Left colon (tissue), 2 donors: ENCODE measurements at regions not wholly inside any gene's neighbourhood (a gene's known extent, or its start where the extent isn't known, plus 50 kb on each side); places are given as distances from the start of the nearest gene placed in this dataset.

Source experiments
- ATAC-seq: fragments of 200-7000 bp; cut with Tn5 transposase; one replicate; pipeline ENCODE4 v1.9.1; 2020; ENCODE audit warnings: mild to moderate bottlenecking, moderate library complexity
- DNase-seq, 2 donors: peaks; one replicate each; pipeline ENCODE4 v3.0.0-alpha.2; 2020
- intact Hi-C, 2 donors: fragments of 100-400 bp; cut with DNase I in 1 of 2; cut with micrococcal nuclease in 1 of 2; formaldehyde crosslinking; loops; one replicate each; pipeline versions ENCODE4 v1.11.2 to v1.14.0; 2022; cut with DNase I, micrococcal nuclease
- donor health status: DM: no; HTN: no; CAD: no.
- donor health status: DM: yes; HTN: yes; CAD: no.

DNA sequence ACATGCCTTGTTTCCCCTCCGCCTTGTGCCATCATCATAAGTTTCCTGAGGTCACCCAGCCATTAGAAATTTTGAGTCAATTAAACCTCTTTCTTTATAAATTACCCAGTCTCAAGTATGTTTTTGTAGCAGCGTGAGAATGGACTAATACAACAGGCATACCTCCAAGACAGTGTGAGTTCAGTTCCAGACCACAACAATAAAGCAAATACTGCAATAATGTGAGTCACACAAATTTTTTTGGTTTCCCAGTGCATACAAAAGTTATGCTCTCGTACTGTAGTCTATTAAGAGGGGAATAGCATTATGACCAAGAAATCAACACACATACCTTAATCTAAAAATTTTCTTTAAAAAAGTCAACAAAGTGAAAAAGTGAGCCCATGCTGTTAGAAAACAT is 217.2 kb downstream of the NR4A2 start:
- intact Hi-C loops, result no loop called here
- ATAC-seq (no peak), DNase-seq (no peak)

DNA sequence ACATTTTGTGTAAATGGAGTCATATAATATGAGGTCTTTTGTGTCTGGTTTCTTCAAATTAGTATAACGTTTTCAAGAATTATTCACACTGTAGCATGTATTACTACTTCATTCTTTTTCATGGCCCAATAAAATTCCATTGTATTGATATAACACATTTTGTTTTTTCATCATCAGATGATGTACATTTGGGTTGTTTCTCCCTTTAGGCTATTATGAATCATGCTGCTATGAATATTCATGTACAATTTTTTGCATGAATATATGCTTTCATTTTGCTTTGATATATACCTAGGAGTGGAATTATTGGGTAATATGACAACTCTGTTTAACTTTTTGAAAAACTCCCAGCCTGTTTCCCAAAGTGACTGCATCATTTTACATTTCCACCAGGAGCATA is 220.2 kb downstream of the NR4A2 start:
- no peak for DNase-seq
- ATAC-seq, result no peak

DNA sequence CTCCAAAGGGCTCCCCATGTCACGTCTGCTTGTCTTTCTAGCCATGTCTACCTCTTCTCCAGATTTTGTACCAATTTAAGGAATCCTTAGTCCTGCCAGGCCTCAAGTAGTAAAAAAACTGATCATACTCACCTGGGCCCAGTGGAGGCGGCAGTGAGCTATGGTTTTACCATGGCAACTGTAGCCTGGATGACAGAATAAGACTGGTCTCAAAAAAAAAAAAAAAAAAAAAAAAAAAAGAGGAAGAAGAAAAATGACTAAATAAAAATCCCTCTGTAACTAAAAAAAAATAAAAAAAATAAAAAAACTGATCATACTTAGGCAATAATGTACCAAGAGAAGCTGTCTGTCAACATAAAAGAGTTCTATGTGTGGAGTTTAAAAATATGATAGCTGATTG is 221.6 kb downstream of the NR4A2 start:
- peak; percentile 91 for ATAC-seq
- DNase-seq, result peak; percentile 26 to 44

More for the DNA sequence above, 220.2 kb downstream of the NR4A2 start:
- intact Hi-C loops, result no loop called here

DNA sequence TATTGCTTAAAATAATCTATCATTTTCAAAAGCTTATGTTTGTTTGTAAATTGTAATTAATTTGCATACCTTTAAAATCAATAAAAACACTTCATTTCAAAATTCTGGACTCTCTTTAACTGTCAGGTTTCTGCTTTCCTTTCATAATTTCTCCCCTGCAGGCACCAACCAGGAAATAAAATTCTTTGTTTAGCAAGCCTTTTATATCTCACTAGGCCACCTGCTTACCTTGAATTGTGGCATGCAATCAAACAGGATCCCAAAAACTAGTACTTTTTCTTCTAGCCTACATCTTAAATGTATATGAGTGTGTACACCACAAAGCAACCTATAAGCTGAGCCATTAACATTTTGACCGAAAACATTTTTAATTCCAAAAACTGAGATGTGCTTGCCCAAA is 233.1 kb downstream of the NR4A2 start:
- ATAC-seq, result peak; percentile 26
- intact Hi-C loops, result no loop called here
- DNase-seq, result no peak

More for the DNA sequence above, 221.6 kb downstream of the NR4A2 start:
- intact Hi-C loops, result no loop called here

DNA sequence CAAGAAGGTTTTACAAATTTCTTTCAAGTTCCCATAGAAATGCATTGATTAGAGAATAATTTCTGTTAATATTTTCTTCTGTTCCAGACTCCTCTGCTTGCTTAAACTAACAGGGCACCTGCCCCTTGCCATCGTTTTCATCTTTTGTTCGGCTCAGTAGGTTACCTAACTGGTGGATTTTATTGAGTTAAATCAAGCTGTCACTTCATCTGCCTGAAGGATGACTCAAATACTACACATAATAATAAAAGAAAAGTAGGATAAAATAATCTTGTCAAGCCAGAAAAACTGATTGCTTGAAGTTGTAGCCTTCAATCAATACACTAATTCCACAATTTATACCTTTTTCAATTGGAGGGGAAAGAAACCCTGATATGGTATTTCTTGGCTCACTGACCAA is 234.0 kb downstream of the NR4A2 start:
- ATAC-seq (no peak), DNase-seq (no peak)
- intact Hi-C loops, result no loop called here

DNA sequence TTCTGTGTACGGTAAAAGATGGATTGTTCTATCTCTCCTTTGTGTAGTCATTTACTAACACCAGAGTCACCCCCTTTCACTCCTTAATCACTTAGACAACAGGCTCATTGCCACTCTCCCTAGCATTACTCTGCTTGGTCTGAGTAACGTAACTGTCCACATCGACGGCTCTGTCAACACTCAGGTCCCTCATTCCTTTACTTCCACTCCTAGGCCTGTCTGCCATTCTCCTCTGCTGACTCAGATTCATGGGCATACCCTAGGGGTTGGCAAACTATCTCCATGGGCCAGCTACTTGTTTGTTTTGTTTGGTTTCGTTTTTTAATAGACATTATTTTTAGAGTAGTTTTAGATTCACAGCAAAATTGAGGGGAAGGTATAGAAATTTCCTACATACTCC is 243.9 kb downstream of the NR4A2 start:
- intact Hi-C loops, result no loop called here
- no peak for ATAC-seq
- no peak for DNase-seq

DNA sequence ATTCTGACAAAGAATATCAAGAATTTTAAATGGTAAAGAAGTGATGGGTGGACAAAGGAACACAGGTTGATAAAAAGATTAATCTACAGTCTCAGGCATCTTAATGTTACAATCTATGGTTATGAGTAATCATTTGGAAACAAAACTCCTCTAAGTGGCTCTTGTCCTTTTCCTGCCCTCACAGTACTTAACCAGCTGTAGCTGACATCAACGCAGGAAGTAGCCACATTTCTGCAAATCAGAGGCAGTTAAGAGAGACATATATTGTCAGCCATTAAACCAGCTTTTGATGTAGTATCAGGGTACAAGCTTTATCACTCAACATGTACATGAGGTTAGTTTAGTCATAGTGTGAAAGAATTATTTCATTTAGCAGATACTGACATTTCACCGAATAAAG is 244.6 kb downstream of the NR4A2 start:
- DNase-seq, result no peak
- no peak for ATAC-seq
- intact Hi-C loops, result no loop called here

DNA sequence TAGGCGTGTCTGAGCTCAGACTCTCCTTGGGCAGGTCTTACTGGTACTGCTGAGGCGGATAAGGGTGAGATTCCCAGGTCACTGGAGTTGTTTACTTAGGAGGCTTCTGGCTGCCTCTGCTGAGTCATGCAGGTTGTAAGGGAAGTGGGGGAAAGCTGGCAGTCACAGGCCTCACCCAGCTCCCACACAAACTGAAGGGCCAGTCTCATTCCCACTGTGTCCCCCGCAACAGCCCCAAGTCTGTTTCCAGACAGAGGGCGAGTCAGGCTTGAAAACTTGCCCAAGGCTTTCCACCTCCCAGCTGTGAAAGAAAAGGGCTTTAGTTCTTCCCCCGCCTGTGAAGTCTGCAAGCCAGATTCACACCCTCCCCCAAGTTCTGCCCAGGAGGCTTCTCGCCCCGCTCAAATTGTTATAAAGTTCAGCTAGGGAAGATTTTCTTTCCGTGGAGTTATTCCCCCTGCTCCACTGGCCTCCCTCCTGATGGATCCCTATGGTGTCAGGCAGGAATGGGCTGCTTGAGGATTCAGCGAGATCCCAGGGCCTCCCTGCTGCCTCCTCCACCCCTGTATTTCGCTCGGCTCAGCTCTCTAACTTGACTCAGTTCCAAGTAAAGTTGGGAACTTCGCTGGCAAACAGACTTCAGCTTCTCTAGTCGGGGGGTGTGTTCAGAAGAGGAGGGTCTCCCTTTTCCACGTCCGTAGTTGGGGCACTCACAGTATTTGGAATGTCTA is 248.6 kb downstream of the NR4A2 start:
- intact Hi-C loops, result no loop called here
- ATAC-seq, result no peak
- DNase-seq, result peak in 1 of 2 donors; percentile 26

DNA sequence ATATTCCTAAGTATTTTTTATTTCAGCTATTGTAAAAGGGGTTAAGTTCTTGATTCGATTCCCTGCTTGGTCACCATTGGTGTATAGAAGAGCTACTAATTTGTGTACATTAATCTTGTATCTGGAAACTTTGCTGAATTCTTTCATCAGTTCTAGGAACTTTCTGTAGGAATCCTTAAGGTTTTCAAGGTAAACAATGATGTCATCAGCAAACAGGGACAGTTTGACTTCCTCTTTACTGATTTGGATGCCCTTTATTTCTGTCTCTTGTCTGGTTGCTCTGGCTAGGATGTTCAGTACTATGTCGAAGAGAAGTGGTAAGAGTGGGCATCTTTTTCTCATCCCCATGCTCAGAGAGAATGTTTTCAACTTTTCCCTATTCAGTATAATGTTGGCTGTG is 252.7 kb downstream of the NR4A2 start:
- intact Hi-C loops, result no loop called here
- no peak for DNase-seq

DNA sequence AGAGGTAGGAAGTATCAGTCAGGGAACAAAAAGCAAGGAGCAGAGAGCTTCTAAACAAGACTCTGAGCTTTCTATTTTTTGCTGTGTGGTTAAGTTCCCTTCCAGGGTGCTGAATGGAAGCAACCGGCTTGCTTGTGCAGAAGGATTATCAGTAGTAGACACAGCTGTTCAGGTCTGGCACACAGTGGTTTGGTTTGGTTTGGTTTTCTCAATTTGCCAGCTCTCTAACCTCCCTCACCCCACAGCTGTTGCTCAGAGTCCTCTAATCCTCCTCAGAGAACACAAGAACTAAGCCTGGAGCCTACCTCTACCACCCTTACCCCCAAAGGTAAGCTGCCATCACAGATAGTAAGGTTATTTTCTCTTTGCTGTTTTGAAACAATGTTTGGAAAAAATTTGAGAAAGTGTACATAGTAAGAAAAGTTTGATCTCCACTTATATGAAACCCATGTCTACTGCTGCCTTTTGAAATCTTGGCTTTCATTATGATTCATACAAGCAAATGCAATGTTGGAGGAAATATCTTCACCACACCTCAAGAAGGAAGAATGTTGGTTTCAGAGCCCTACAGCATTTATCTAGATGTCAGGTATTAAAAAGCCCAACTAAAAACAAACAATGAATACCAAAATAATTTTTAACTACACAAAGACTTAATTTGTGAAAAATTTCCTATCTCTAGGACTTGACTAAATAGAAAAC is 255.3 kb downstream of the NR4A2 start:
- DNase-seq, result no peak
- ATAC-seq, result no peak
- intact Hi-C loops, result no loop called here

More for the DNA sequence above, 252.7 kb downstream of the NR4A2 start:
- ATAC-seq, result no peak

DNA sequence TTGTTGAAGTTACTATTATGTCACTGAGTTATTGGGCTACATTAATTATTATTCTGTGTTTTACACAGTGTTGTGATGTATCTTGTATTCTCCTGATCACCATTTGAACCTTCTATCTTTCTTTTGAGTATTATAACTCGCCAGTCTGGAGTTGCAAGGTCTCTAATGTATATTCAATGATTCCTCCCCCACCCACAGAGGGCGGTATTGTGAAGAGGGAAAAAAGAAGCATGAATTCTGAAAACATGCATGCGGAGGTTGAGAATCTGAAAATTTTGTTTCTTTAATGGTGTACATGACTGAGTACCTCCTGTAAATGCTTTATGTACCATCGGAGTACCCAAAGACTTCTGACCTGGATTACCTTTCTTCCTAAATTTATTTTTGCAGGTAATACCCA is 266.6 kb downstream of the NR4A2 start:
- DNase-seq, result peak in 1 of 2 donors; percentile 27
- ATAC-seq, result peak; percentile 45
- intact Hi-C loops, result no loop called here

DNA sequence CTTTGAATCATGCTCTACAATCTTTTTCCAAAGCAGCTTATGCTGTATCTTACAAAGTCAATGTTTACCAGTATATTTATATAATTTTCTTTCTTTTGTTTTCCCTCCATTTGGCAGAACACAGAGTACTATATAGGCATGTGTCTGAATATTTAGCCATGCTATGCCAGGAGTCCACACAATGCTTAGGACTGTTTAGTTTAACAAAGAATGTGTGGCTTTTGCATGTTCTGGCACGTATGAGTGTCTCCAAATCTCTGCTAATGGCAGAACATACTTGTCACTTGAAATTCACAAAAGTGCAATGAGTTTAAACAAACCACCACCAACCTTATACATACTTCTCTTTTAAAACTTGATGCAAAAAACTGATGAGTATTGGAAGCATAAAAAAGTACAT is 268.0 kb downstream of the NR4A2 start:
- ATAC-seq (no peak), DNase-seq (no peak)
- intact Hi-C loops, result no loop called here

DNA sequence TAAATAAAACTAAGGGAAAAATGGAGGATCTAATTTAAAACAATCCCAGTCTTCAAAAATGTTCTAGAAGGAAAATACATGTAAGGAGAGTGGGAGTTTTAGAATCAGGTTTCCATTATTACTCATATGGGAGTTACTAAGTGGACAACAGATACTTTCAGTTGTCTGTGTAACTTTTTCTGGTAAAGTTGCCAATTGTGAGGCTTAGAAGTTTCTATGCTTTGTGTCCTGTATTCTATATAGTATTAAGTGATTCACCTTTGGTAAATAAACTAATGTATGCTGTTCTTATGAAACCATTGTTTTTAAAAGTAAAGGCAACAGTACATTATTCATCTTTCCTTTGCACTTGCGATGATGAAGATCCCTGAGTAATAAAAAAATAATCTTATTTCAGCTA is 274.9 kb downstream of the NR4A2 start:
- ATAC-seq (no peak), DNase-seq (no peak)
- intact Hi-C loops, result no loop called here

DNA sequence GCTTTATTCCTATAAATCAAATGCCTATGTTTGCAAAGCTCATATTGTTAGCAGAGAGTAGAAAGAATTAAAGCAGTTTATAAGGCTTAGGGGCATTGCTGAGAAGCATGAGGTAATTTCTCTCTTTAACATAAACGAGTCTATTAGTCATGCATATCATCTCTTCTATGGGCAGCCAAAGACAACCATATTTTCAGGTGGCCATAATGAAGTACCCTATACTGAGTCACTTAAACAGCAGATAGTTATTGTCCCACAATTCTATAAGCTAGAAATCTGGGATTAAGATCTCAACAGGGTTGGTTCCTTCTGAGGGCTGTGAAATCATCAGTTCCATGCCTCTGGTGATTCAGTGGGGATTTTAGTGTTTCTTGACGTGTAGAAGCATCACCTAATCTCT is 277.5 kb downstream of the NR4A2 start:
- no peak for DNase-seq
- no peak for ATAC-seq
- intact Hi-C loops, result no loop called here

DNA sequence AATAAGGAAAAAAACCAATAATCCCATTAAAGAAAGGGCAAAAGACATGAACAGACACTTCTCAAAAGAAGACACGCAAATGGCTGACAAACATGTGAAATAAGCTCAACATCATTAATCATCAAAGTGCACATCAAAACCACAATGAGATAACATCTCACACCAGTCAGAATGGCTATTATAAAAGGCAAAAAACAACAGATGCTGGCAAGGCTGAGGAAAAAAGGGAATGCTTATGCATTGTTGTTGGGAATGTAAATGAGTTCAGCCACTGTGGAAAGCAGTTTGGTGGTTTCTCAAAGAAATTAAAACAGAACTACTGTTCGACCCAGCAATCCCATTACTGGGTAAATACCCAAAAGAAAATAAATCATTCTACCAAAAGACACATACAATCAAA is 285.6 kb downstream of the NR4A2 start:
- intact Hi-C loops, result no loop called here
- ATAC-seq, result no peak
- no peak for DNase-seq

DNA sequence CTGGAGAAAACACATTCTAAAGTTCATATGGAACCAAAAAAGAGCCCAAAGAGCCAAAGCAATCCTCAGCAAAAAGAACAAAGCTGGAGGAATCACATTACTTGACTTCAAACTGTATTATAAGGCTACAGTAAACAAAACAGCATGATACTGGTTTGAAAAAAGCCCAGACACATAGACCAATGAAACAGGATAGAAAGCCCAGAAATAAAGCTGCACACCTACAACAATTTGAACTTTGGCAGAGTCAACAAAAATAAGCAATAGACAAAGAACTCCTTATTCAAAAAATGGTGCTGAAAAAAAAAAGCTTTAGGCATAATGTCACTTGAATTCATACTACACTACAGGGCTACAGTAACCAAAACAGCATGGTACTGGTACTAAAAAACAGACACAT is 289.6 kb downstream of the NR4A2 start:
- ATAC-seq (no peak), DNase-seq (no peak)
- intact Hi-C loops, result no loop called here

DNA sequence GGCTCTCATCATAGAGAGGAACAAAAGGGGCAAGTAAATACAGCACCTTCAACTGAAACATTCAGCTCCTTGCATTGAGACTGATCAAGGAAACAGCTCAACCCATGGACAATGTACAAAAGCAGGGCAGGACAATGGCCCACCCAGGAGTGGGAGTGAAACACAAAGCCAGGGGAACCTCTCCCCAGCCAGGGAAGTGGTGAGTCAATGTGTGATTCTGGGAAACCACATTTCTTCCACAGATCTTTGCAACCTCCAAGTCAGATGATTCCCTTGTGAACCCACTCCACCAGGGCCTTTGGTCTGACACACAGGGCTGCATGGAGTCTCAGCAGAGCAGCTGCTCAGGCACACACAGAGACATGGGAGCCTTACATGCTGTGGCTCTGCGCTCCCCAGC is 294.5 kb downstream of the NR4A2 start:
- DNase-seq (no peak), ATAC-seq (no peak)
- intact Hi-C loops, result no loop called here

DNA sequence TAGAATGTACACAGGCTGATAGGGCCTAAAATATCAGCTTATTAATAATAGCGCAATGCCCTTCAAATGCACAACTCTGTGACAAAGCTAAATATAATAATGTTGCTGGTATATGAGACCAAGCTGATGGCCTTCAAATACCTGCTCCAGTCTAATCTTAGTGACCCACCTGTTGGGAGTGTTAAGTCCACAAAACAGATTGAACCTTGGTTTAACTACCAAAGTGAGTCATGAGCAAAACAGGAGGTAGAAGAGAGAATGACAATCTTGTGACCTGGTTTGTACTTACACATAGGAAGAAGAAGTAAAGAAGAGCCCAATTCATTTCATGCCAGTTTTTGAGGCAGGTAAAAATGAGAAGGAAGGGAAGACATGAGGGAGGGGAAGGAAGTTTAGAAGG is 295.0 kb downstream of the NR4A2 start:
- DNase-seq (no peak), ATAC-seq (peak; percentile 71)
- intact Hi-C loops, result no loop called here

DNA sequence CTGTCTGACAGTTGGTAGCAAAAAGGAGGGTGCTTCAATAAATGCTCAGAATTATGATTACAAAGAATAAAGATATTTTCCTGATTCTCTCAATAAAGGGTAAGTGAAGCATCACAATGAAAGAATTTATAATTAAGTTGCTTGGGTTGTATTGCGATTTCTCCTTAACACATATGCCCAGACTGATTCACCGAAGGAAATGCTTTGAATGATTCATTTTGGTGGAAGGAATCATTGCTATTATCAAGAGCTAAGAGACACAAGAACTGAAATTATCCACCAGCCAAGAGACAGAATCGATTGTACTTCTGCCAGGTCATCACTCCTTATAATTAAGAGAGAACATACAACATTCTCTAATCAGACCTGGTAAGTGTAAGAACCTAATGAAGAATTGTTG is 301.4 kb downstream of the NR4A2 start:
- ATAC-seq (no peak), DNase-seq (no peak)
- intact Hi-C loops, result no loop called here

DNA sequence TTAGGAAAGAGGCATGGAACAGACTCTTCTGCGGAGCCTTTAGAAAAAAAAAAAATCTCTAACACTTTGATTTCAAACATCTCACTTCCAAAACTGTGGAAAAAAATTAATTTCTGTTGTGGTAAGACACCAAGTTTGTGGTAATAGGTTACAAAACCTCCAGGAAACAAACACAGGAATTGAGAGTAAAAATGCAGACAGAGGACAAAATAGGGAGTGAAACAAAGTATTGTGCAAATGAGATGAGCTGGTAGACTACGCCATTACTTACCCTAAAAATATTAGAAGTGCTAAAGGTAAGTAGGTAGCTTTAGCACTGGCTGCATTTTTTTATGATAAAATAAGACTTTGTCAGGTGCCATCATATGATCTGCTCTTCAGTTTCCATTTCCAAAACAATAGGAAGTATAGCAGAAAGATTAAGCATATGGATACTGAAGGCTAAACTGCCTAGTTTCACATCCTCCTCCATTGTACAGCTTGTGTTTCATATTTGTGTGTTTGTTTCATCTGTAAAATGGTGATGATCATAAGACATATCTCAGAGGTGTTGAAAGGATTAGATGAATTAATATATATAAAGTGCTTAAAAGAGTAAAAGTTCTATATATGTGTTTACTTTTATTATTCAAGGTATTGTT is 309.2 kb downstream of the NR4A2 start:
- no peak for DNase-seq
- ATAC-seq, result no peak
- intact Hi-C loops, result no loop called here
